RWPE1 (cell line): ENCODE measurements at regions not wholly inside any gene's neighbourhood (a gene's known extent, or its start where the extent isn't known, plus 50 kb on each side); places are given as distances from the start of the nearest gene placed in this dataset.

ENCODE experiments used
- CTCF ChIA-PET: fragments of 350-600 bp; sonication (Branson Sonifier 250); formaldehyde crosslinking; extraction: SDS; loops from one replicate; lab custom pipeline; 2021; lab: Yijun Ruan, JAX
- POLR2A ChIA-PET: fragments of 400-600 bp; formaldehyde crosslinking; extraction: SDS; loops from one replicate; lab custom pipeline; 2020; ENCODE audit warnings: antibody characterized with exemption; ENCODE audit not compliant: low non-redundant PET; lab: Yijun Ruan, JAX
- DNase-seq: peaks from one replicate; pipeline ENCODE4 v3.0.0; 2012; ENCODE audit warnings: low spot score
- H3K27ac ChIP-seq: fragments of 450-650 bp; 2 replicates; pipeline ENCODE4 v1.5.1; 2017
- TF ChIP-seq, protein P1 (sequence below): fragments of 450-650 bp; conservative IDR thresholded peaks from 2 replicates; pipeline ENCODE4 v1.5.1; 2017; ENCODE audit warnings: low read depth, mild to moderate bottlenecking

- TF ChIP-seq, protein P1, sequence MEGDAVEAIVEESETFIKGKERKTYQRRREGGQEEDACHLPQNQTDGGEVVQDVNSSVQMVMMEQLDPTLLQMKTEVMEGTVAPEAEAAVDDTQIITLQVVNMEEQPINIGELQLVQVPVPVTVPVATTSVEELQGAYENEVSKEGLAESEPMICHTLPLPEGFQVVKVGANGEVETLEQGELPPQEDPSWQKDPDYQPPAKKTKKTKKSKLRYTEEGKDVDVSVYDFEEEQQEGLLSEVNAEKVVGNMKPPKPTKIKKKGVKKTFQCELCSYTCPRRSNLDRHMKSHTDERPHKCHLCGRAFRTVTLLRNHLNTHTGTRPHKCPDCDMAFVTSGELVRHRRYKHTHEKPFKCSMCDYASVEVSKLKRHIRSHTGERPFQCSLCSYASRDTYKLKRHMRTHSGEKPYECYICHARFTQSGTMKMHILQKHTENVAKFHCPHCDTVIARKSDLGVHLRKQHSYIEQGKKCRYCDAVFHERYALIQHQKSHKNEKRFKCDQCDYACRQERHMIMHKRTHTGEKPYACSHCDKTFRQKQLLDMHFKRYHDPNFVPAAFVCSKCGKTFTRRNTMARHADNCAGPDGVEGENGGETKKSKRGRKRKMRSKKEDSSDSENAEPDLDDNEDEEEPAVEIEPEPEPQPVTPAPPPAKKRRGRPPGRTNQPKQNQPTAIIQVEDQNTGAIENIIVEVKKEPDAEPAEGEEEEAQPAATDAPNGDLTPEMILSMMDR = no peak
- H3K27ac ChIP-seq = no peak overlapping the region
- no peak for DNase-seq
- ChIA-PET POLR2A (no interaction called here), CTCF (interaction anchor here (0.7 kb wide), 1 partner anchor 118 kb away, joined by 3 read pairs; no protein-coding TSS in a partner anchor)
Measured at GRCh38 chr18:44627280-44627679, 53.4 kb upstream of the SETBP1 start.

DNA sequence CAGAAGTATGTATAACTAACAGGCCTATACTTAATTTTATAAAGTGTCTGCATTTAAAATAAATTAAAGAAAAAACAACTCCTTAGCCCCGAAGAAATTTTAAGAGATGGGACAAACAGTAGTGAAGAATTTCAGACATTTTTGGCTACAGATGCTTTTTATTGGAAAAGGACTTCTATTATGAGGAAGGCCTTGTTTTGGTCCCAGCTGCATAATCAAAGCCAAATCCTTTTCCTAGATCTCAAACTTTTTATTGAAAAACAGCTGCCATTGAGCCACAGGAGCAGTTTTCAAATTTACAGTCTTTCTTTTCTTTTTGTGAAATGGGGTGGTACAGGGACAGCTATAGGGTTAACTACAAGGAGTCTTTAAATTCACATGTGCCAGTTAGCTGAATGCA is 51.3 kb upstream of the SETBP1 start:
- DNase-seq = no peak
- POLR2A ChIA-PET = no interaction called here
- H3K27ac ChIP-seq = no peak overlapping the region
- CTCF ChIA-PET = no interaction called here
- TF ChIP-seq, protein P1 = no peak

DNA sequence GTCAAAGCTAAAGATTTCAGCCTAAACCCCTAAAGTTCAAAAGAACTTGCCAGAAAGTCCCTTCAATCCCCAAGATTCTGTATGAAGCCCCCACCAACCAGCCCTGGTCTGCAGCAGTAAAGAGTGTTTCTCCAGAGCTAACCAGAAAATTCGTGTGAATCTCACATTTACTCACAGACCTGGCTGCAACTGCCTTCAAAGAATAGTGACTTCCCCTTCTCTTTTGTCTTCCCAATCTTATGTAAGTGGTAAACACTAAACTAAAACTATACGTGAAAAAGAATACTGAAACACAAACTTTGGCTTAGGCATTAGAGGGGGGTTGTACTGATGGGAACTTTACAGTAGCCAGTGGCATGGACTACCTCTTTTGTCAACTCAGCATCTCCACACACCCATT is 50.6 kb upstream of the SETBP1 start:
- POLR2A ChIA-PET = no interaction called here

More for the DNA sequence above, 50.6 kb upstream of the SETBP1 start:
- TF ChIP-seq, protein P1 = no peak
- CTCF ChIA-PET = no interaction called here
- H3K27ac ChIP-seq = no peak overlapping the region
- no peak for DNase-seq
